HUES48 (cell line): ENCODE measurements at regions not wholly inside any gene's neighbourhood (a gene's known extent, or its start where the extent isn't known, plus 50 kb on each side); places are given as distances from the start of the nearest gene placed in this dataset.

ENCODE experiments used
- H3K27ac ChIP-seq: one replicate; pipeline ENCODE4 v1.7.0; 2013; ENCODE audit warnings: low read depth, low read length, inconsistent platforms
- H3K27me3 ChIP-seq: 2 replicates; pipeline ENCODE4 v1.6.1; 2013; ENCODE audit warnings: mild to moderate bottlenecking, low read length; ENCODE audit not compliant: control insufficient read depth, insufficient read depth
- H3K36me3 ChIP-seq: 2 replicates; pipeline ENCODE4 v1.6.1; 2013; ENCODE audit warnings: low read length; ENCODE audit not compliant: control insufficient read depth, insufficient read depth
- H3K4me1 ChIP-seq: 2 replicates; pipeline ENCODE4 v1.6.1; 2013; ENCODE audit warnings: mild to moderate bottlenecking, low read length; ENCODE audit not compliant: control insufficient read depth, insufficient read depth
- H3K4me3 ChIP-seq: 2 replicates; pipeline ENCODE4 v1.5.1; 2013; ENCODE audit warnings: mild to moderate bottlenecking, low read depth, low read length
- H3K9ac ChIP-seq: 2 replicates; pipeline ENCODE4 v1.6.1; 2013; ENCODE audit warnings: mild to moderate bottlenecking, low read depth, low read length, moderate library complexity
- H3K9me3 ChIP-seq: 2 replicates; pipeline ENCODE4 v1.6.1; 2013; ENCODE audit warnings: low read length; ENCODE audit not compliant: control insufficient read depth, insufficient read depth

GRCh38 chr20:57920971-57921370 lies 211.2 kb upstream of the PMEPA1 start:
- no peak overlapping the region for H3K9ac ChIP-seq
- peaks cover 6% of the 10 kb centered on the region; the same call in 1 of the 2 replicates for H3K4me1 ChIP-seq
- no peaks in the 10 kb centered on the region for H3K36me3 ChIP-seq
- no peaks in the 10 kb centered on the region for H3K27me3 ChIP-seq
- no peak overlapping the region for H3K27ac ChIP-seq
- H3K4me3 ChIP-seq, result no peak overlapping the region
- H3K9me3 ChIP-seq, result peaks cover 4% of the 10 kb centered on the region; the same call in 1 of the 2 replicates

DNA sequence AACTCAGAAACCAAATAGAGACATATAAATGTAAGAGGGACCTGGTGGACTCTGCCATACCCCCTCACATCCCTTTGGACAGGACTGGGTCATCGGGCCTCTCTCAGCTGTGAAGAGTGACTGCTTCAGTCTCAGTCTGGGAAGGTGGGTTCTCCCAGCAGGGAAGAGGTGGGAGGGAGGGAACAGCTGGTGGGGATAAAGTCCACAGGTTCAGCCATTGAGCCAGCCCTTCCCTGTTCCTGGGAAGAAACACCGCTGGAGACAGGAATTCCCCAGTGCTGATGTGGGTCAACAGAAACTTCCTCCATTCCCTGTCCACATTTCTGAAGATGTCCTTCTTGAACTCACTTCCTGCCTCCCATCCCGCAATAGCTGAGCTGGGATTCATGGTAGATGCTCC lies 209.2 kb upstream of the PMEPA1 start:
- no peak overlapping the region for H3K4me3 ChIP-seq
- no peak overlapping the region for H3K27ac ChIP-seq
- H3K27me3 ChIP-seq, result no peaks in the 10 kb centered on the region
- no peak overlapping the region for H3K9ac ChIP-seq
- no peaks in the 10 kb centered on the region for H3K9me3 ChIP-seq
- H3K4me1 ChIP-seq, result peaks cover 6% of the 10 kb centered on the region; the same call in 1 of the 2 replicates
- H3K36me3 ChIP-seq, result no peaks in the 10 kb centered on the region

GRCh38 chr20:57918551-57918950 lies 208.7 kb upstream of the PMEPA1 start:
- Histone ChIP-seq H3K4me1 (peaks cover 6% of the 10 kb centered on the region; the same call in 1 of the 2 replicates), H3K9me3 (no peaks in the 10 kb centered on the region), H3K36me3 (no peaks in the 10 kb centered on the region), H3K27ac (no peak overlapping the region), H3K27me3 (no peaks in the 10 kb centered on the region), H3K4me3 (no peak overlapping the region), H3K9ac (no peak overlapping the region)

DNA sequence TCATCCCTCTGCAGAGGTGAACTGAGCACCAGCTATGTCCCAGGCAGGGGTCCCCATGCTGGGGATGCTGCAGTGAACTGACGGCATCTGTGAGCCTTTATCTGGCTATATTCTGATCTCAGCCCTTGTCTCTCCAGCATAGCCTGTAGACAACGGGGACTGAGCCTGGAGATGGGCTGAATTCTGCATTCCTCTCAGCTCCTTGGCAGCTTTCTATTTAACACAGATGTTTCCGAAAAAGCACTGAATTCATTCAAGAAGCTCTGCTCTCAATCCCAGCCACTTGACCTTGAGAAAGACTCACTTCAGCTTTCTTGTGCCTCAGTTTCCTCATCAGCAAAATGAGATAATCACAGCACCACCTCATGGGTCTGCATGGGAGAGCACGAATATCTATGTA lies 204.4 kb upstream of the PMEPA1 start:
- no peak overlapping the region for H3K9ac ChIP-seq
- no peaks in the 10 kb centered on the region for H3K27me3 ChIP-seq
- no peak overlapping the region for H3K27ac ChIP-seq
- H3K36me3 ChIP-seq, result no peaks in the 10 kb centered on the region
- H3K4me3 ChIP-seq, result no peak overlapping the region
- no peaks in the 10 kb centered on the region for H3K9me3 ChIP-seq
- no peaks in the 10 kb centered on the region for H3K4me1 ChIP-seq

GRCh38 chr20:57913156-57913930 lies 203.5 kb upstream of the PMEPA1 start:
- H3K9me3 ChIP-seq, result no peaks in the 10 kb centered on the region
- H3K4me1 ChIP-seq, result no peaks in the 10 kb centered on the region
- no peak overlapping the region for H3K27ac ChIP-seq
- no peaks in the 10 kb centered on the region for H3K36me3 ChIP-seq
- no peaks in the 10 kb centered on the region for H3K27me3 ChIP-seq
- no peak overlapping the region for H3K4me3 ChIP-seq
- H3K9ac ChIP-seq, result no peak overlapping the region

DNA sequence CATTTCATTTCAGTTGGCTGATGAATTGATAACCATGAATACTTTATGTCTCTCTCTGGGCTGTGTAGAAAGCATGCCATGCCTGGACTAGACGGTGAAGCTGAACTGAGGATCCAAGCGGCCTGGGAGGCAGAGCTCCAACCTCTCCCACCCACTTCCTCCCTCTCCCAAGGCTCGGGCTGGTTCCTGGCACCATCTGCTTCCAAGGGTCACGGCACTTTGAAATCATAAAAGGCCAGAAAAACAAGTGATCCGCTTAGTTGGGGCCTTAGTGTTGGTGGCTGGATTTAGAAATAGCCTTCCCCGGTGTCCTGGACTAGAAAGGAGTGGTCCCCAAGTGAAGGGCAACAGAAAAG lies 202.4 kb upstream of the PMEPA1 start:
- no peaks in the 10 kb centered on the region for H3K27me3 ChIP-seq

GRCh38 chr20:57911512-57912226 lies 201.9 kb upstream of the PMEPA1 start:
- H3K4me3 ChIP-seq, result no peak overlapping the region
- no peaks in the 10 kb centered on the region for H3K36me3 ChIP-seq
- no peaks in the 10 kb centered on the region for H3K9me3 ChIP-seq
- H3K9ac ChIP-seq, result no peak overlapping the region
- H3K27ac ChIP-seq, result no peak overlapping the region
- no peaks in the 10 kb centered on the region for H3K4me1 ChIP-seq
- no peaks in the 10 kb centered on the region for H3K27me3 ChIP-seq

More for the DNA sequence above, 202.4 kb upstream of the PMEPA1 start:
- Histone ChIP-seq H3K27ac (no peak overlapping the region), H3K36me3 (no peaks in the 10 kb centered on the region), H3K4me3 (no peak overlapping the region), H3K9me3 (no peaks in the 10 kb centered on the region), H3K4me1 (no peaks in the 10 kb centered on the region), H3K9ac (no peak overlapping the region)

- Histone ChIP-seq H3K36me3 (no peaks in the 10 kb centered on the region), H3K9me3 (no peaks in the 10 kb centered on the region), H3K4me1 (no peaks in the 10 kb centered on the region), H3K27me3 (no peaks in the 10 kb centered on the region), H3K9ac (no peak overlapping the region), H3K4me3 (no peak overlapping the region), H3K27ac (no peak overlapping the region)
These were observed 200.9 kb upstream of the PMEPA1 start for GRCh38 chr20:57910716-57911115.

DNA sequence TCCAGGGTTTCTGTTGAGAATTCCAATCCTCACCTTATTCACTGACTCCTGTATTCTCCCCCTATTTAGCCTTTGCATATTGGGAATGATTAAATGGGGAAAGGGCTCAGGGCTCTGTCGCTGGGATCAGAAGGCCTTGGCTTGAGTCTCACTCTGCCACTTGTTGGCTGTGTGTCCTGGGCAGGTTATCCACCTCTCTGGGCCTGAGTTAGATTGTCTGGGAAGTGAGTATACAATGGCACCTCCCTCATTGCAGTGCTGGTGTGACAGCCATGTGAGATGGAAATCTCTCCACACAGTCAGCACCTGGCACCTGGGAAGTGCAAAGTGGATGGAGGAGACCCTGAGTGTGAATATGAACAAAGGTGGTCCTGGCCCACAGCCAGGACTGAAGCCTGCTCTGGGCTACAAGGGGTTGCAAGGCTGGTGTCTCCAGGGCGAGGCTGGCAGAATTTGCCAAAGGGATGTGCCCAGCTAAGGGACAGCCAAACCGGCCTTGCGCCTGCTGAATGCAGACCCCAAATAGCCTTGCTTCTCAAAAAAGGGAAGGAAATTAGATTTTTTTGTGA lies 200.0 kb upstream of the PMEPA1 start:
- no peaks in the 10 kb centered on the region for H3K36me3 ChIP-seq
- no peak overlapping the region for H3K9ac ChIP-seq
- H3K27me3 ChIP-seq, result no peaks in the 10 kb centered on the region

DNA sequence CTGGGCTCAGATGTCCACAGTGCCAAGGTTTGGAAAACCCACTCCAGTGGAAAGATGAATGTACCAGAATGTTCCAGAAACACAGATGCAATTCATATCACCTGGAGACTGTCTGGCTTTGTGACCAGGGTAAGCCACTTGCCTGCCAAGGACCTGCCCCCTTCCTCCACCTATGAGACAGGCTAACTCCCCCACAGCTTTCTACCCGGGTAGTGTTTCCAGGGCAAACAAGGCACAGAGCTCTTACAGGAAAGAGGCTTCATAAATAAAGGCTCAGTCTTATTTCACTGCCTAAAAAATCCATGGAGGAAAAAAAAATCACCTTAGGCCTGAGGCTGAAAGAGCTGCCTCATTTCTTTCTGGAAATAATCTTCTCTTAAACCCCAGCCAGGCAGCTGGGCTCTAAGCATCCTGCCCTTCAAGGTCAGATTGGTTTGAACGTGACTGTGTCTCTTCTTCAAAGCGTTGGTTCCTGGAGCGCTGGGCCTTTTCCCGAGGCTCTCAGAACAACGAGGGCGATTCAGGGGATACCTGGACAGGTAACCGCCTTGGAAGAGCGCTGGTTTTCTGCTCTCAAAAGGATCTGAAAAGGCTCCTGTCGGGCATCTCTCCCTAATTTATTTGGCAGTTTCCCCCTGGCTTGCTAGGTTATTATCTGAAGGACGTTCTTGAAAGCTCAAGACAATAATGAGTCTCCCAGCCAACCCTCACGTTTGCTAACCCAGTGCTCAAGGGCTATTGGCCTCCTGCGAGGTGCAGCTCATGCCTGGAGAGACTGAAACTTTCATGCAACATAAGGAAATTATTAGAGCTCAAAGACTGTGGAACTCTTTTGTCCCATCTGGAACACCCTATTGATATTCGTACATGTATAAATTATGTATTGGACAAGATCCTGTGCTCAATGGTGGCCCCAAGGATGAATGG lies 199.2 kb upstream of the PMEPA1 start:
- Histone ChIP-seq H3K36me3 (no peaks in the 10 kb centered on the region), H3K9ac (no peak overlapping the region), H3K27ac (no peak overlapping the region)

More for the DNA sequence above, 200.0 kb upstream of the PMEPA1 start:
- no peaks in the 10 kb centered on the region for H3K4me1 ChIP-seq
- no peak overlapping the region for H3K4me3 ChIP-seq
- no peak overlapping the region for H3K27ac ChIP-seq
- no peaks in the 10 kb centered on the region for H3K9me3 ChIP-seq

More for the DNA sequence above, 199.2 kb upstream of the PMEPA1 start:
- Histone ChIP-seq H3K4me1 (no peaks in the 10 kb centered on the region), H3K27me3 (no peaks in the 10 kb centered on the region), H3K4me3 (no peak overlapping the region), H3K9me3 (no peaks in the 10 kb centered on the region)
